Activated CD4-positive, alpha-beta memory T cell treated with anti-CD3 and anti-CD28 coated beads for 36 hours (primary cell): ENCODE measurements at regions not wholly inside any gene's neighbourhood (a gene's known extent, or its start where the extent isn't known, plus 50 kb on each side); places are given as distances from the start of the nearest gene placed in this dataset.

ENCODE experiments used
- CTCF ChIA-PET: fragments of 350-600 bp; sonication (Branson Sonifier 250); formaldehyde crosslinking; loops from one replicate; lab custom pipeline; 2021; ENCODE audit warnings: antibody characterized with exemption, inconsistent platforms; lab: Charles Lee
- POLR2A ChIA-PET: fragments of 350-600 bp; sonication (Branson Sonifier 250); formaldehyde crosslinking; loops from one replicate; lab custom pipeline; 2021; ENCODE audit warnings: antibody characterized with exemption; lab: Charles Lee
- DNase-seq: peaks from one replicate; pipeline ENCODE4 v3.0.0-alpha.2; 2020
- H3K27ac Mint-ChIP-seq: one replicate; pipeline ENCODE4 v1.8.0; 2021; ENCODE audit warnings: mixed read lengths
- H3K27me3 Mint-ChIP-seq: one replicate; pipeline ENCODE4 v1.8.0; 2021; ENCODE audit warnings: mixed read lengths
- H3K36me3 Mint-ChIP-seq: one replicate; pipeline ENCODE4 v1.8.0; 2021; ENCODE audit warnings: mixed read lengths
- H3K4me1 Mint-ChIP-seq: one replicate; pipeline ENCODE4 v1.8.0; 2021; ENCODE audit warnings: low read depth, mixed read lengths
- H3K4me3 Mint-ChIP-seq: one replicate; pipeline ENCODE4 v1.8.0; 2021; ENCODE audit warnings: mild to moderate bottlenecking, mixed read lengths
- H3K9me3 Mint-ChIP-seq: one replicate; pipeline ENCODE4 v1.8.0; 2021; ENCODE audit warnings: mixed read lengths
- intact Hi-C: fragments of 100-400 bp; cut with micrococcal nuclease; formaldehyde crosslinking; loops from one replicate; pipeline ENCODE4 v1.15.1; 2023

DNA sequence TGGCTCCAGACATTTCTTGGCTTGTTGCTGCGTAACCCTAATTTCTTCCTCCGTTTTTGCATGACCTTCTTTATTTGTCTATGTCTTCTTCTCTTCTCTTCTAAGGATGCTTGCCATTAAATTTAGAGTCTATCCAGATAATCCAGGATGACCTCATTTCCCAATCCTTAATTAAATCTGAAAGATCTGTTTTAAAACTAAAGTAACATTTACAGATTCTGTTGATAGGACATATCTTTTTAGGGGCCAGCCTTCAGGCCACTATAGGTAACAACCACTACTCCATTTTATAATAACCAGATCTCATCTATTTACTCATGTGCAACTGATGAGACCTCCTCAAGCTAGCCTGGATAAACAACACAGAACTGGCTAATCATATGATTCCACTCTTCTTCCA, 490.5 kb upstream of the SLC10A2 start:
- Mint-ChIP-seq H3K9me3 (peaks cover 20% of the 10 kb centered on the region), H3K27me3 (no peaks in the 10 kb centered on the region), H3K4me3 (no peak overlapping the region), H3K4me1 (no peaks in the 10 kb centered on the region), H3K36me3 (no peaks in the 10 kb centered on the region), H3K27ac (no peak overlapping the region)
- intact Hi-C loops = no loop called here
- CTCF ChIA-PET = no interaction called here
- DNase-seq = no peak
- POLR2A ChIA-PET = no interaction called here

DNA sequence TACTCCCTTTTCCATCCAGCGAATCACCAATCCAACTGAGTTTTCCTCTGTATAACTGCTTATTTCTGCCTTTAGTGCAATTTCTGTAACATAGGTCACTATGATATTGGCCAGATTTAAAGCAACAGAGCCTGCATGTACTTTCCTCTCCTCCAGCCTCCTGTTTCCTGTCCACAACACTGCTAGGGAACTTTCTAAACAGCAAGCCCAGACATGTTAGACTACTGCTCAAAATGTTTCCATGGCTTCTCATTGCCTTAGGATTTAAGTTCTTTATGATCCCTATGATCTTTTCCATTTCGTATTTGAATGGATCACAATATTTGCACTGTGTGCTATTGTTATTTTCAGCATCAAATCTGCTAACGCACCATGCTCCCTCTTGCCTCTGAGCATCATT, 481.7 kb upstream of the SLC10A2 start:
- intact Hi-C loops = no loop called here
- no peak overlapping the region for H3K4me3 Mint-ChIP-seq
- CTCF ChIA-PET = no interaction called here
- H3K36me3 Mint-ChIP-seq = no peaks in the 10 kb centered on the region
- no peak for DNase-seq
- H3K9me3 Mint-ChIP-seq = peaks cover 25% of the 10 kb centered on the region
- POLR2A ChIA-PET = no interaction called here
- no peaks in the 10 kb centered on the region for H3K4me1 Mint-ChIP-seq
- H3K27ac Mint-ChIP-seq = no peak overlapping the region
- H3K27me3 Mint-ChIP-seq = no peaks in the 10 kb centered on the region

DNA sequence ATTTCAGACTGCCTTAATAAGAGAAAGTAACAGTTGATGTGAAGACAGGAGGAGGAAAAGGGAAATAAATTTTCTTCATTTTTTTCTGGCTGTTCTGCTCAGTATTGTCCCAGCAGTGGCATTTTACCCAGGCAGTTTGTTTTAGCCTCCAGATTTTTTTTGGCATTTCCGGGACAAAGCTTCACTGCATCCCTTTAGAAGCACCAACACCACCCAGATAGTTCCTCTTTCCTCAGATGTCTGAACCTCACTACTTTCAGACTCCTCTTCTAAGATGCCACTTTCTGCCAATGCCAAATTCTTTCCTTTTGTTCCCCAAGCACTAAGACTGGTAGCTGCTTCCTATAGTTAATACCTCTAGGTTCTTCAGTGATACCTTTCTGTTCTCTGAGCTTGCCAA, 480.1 kb upstream of the SLC10A2 start:
- no peak for DNase-seq
- Mint-ChIP-seq H3K27me3 (no peaks in the 10 kb centered on the region), H3K36me3 (no peaks in the 10 kb centered on the region), H3K4me1 (no peaks in the 10 kb centered on the region), H3K27ac (no peak overlapping the region), H3K4me3 (no peak overlapping the region), H3K9me3 (peaks cover 31% of the 10 kb centered on the region)
- intact Hi-C loops = no loop called here
- ChIA-PET CTCF (no interaction called here), POLR2A (no interaction called here)

DNA sequence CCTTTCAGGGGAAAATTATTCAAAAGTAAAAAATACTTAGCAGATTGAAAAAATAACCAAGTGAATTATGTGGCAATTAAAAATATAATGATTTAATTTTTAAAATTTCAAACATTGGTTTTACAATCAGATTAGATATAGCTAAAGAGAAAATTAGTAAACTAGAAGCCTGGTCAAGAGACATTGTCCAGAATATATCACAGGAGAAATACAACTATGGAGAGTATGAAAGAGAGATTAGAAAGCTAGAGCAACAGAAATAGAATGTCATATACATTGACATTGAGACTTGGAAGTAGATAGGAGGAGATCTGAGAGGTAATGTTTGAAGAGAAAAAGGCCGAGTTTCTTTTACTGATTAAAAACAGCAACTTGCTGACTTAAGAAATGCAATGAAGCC, 476.4 kb upstream of the SLC10A2 start:
- Mint-ChIP-seq H3K27ac (no peak overlapping the region), H3K4me3 (no peak overlapping the region), H3K4me1 (no peaks in the 10 kb centered on the region), H3K36me3 (no peaks in the 10 kb centered on the region), H3K9me3 (peaks cover 27% of the 10 kb centered on the region), H3K27me3 (no peaks in the 10 kb centered on the region)
- ChIA-PET POLR2A (no interaction called here), CTCF (no interaction called here)
- DNase-seq = no peak
- intact Hi-C loops = no loop called here

DNA sequence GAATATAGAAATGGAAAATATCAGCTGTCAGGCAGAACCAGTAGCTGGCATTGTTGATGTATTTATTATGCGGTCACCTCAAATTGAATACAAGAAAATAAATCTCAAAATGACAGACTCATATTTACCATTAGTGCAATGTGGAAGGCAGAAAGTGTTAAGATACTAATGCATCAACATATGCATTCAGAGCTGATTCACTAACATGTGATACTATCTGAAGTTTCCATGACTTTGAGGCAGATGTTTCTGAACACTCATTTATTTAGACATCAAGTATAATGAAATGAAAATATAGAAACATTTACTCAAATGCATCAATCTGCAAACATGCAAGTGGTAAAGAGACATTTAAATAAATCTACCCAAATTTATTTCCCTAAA, 474.2 kb upstream of the SLC10A2 start:
- ChIA-PET CTCF (no interaction called here), POLR2A (no interaction called here)
- Mint-ChIP-seq H3K27ac (no peak overlapping the region), H3K36me3 (no peaks in the 10 kb centered on the region), H3K4me1 (no peaks in the 10 kb centered on the region), H3K9me3 (peaks cover 22% of the 10 kb centered on the region), H3K4me3 (no peak overlapping the region), H3K27me3 (no peaks in the 10 kb centered on the region)
- DNase-seq = no peak
- intact Hi-C loops = no loop called here

DNA sequence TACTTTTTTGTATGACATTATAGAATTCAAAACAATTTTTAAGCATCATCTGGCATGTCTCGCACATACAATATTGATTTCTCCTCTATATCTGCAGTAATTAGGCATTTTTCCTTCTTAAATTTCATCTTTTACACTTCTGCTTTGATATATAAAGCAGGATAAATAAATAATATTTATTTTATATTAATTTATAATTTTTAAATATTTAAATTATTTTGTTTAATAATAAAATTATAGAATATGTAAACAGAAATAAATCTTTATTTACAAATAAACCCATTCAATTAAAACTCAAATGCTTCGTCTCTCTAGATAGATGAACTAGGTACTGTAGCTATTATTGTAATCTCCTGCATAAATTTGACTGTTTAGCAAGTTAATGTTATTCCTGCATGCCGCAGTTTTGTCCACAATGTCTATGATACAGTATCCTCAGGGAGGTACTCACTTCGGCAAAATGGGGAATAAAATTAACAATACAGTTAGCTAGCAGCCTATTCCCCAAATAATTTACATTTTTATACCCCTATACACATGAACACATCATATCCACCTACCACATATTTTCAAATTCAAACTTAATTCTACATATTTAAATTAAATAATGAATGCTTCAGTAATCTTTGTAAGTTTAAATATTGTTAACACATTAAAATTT, 473.6 kb upstream of the SLC10A2 start:
- intact Hi-C loops = no loop called here
- H3K27me3 Mint-ChIP-seq = no peaks in the 10 kb centered on the region
- ChIA-PET CTCF (no interaction called here), POLR2A (no interaction called here)
- no peaks in the 10 kb centered on the region for H3K4me1 Mint-ChIP-seq
- no peak overlapping the region for H3K27ac Mint-ChIP-seq
- no peaks in the 10 kb centered on the region for H3K36me3 Mint-ChIP-seq
- DNase-seq = no peak
- H3K9me3 Mint-ChIP-seq = peaks cover 19% of the 10 kb centered on the region
- H3K4me3 Mint-ChIP-seq = no peak overlapping the region

DNA sequence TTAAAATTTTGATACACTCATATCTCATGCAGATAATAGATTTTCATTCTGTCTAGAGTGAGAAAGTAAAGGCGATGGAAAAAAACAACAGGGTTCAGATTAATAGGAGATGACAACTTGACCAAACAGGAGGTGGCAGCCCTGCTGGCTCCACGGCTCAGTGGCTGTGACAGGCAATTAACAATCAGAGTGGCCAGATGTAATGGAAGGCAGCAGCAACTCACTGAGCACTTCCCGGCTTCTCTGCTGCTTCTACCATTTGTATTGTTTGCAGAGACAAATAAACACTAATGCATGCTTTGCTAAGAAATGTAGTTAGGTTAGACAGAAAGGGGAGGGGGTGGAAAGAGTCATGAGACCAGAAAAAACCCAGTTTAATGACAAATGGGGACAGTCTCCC, 473.0 kb upstream of the SLC10A2 start:
- Mint-ChIP-seq H3K4me1 (no peaks in the 10 kb centered on the region), H3K9me3 (peaks cover 15% of the 10 kb centered on the region), H3K4me3 (no peak overlapping the region), H3K27ac (no peak overlapping the region), H3K27me3 (no peaks in the 10 kb centered on the region), H3K36me3 (no peaks in the 10 kb centered on the region)
- ChIA-PET CTCF (no interaction called here), POLR2A (no interaction called here)
- intact Hi-C loops = no loop called here
- DNase-seq = no peak

DNA sequence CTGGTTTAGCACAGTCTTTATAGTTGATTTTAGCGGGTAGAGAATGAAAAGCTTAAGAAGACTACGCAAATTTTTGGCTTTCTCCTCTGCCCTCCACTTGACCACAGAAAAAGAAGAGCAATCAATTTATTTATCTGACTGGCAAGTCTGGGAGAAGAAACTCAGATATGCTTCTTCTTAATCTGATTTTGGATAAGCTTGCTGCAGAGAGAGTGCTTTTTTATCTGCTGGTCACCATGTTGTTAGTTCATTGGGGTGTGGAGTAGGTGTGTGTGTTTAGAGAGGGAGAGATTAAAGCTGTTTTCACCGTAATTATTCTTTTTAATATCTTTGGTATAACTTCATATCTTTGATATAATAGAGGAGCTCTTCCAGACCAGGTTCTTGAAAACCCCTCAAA, 471.4 kb upstream of the SLC10A2 start:
- POLR2A ChIA-PET = no interaction called here
- Mint-ChIP-seq H3K4me3 (no peak overlapping the region), H3K4me1 (no peaks in the 10 kb centered on the region), H3K36me3 (no peaks in the 10 kb centered on the region), H3K27me3 (no peaks in the 10 kb centered on the region), H3K27ac (no peak overlapping the region), H3K9me3 (peaks cover 7% of the 10 kb centered on the region)
- CTCF ChIA-PET = no interaction called here
- intact Hi-C loops = no loop called here
- no peak for DNase-seq

DNA sequence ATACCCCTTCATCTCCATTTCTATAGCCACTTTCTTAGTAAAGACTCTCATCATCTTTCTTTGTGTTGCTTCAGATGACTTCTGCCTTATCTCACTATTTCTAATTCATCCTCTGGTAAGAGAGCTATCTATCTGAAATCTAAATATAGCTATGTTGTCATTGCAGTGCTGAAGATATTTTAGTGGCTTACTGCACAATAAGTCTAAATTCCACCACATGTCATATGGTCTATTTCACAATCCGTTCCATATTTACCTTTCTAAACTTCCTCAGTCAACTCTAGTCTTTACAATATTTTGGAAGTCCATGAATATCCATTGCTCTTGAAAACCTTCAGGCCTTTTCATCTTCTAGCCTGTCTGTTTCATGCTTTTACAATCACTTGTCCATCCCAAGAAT, 465.1 kb upstream of the SLC10A2 start:
- H3K4me3 Mint-ChIP-seq = no peak overlapping the region
- H3K27me3 Mint-ChIP-seq = no peaks in the 10 kb centered on the region
- intact Hi-C loops = no loop called here
- DNase-seq = no peak
- no peak overlapping the region for H3K27ac Mint-ChIP-seq
- ChIA-PET CTCF (no interaction called here), POLR2A (no interaction called here)
- H3K9me3 Mint-ChIP-seq = no peaks in the 10 kb centered on the region
- no peaks in the 10 kb centered on the region for H3K4me1 Mint-ChIP-seq
- H3K36me3 Mint-ChIP-seq = no peaks in the 10 kb centered on the region

DNA sequence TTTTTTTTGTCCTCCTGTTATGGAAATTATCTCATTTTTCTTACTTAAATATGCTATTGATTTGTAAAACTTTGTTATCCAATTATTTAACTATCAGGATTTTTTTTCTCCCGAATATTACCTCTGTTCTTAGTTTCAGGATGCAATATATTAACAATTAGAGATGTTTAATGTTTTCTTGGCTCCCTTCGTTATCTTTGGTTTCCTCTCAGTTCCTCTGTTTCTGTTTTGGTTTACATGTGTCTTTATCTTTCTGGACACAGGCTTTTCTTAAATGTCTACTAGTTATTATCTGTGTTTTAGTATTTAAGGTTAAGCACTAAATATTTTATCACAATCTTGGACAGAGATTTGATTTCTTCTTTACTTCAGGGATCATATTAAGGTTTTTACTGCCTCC, 462.2 kb upstream of the SLC10A2 start:
- no peaks in the 10 kb centered on the region for H3K36me3 Mint-ChIP-seq
- no peaks in the 10 kb centered on the region for H3K9me3 Mint-ChIP-seq
- H3K27ac Mint-ChIP-seq = no peak overlapping the region
- intact Hi-C loops = no loop called here
- H3K4me1 Mint-ChIP-seq = no peaks in the 10 kb centered on the region
- no peak for DNase-seq
- ChIA-PET CTCF (no interaction called here), POLR2A (no interaction called here)
- no peaks in the 10 kb centered on the region for H3K27me3 Mint-ChIP-seq
- H3K4me3 Mint-ChIP-seq = no peak overlapping the region

DNA sequence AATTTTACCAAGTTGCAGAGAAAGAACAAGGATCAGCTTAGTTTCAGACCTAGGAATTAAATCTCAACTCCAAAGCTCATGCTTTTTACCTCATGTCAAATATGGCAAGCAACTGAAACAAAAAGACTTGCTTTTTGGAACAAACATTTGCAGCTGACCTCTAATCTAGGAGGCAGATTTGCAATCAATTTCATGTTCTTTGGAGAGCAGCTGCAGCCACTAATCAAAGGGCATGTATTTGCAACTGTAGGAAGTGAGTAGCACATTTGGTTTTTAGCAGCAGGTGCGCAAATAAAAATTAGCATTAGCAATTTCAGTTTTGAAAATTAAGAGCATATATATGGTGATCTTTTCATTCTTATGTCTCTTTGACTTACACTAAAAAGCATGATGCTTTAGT, 459.3 kb upstream of the SLC10A2 start:
- ChIA-PET POLR2A (no interaction called here), CTCF (no interaction called here)
- no peaks in the 10 kb centered on the region for H3K36me3 Mint-ChIP-seq
- no peaks in the 10 kb centered on the region for H3K4me1 Mint-ChIP-seq
- H3K9me3 Mint-ChIP-seq = peaks cover 2% of the 10 kb centered on the region
- DNase-seq = no peak
- H3K4me3 Mint-ChIP-seq = no peak overlapping the region
- H3K27me3 Mint-ChIP-seq = no peaks in the 10 kb centered on the region
- H3K27ac Mint-ChIP-seq = no peak overlapping the region
- intact Hi-C loops = no loop called here

DNA sequence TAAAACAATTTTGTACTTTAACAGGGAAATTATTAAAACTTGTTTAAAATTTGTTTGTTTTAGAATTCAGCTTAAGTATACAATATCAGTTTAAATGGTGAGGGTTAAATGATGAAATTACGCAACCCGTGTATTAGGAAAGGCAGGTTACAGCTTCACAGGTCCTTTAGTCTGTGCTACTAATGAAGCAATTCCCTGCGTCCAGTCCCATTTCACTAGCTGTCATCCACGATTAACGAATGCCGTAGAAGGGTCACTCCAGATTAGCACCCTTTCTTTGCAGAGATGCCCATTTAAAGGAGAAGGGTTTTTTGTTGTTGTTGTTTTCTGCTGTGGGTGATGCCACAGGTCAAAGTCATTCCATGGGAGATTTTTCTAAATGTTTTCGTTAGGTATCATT, 457.6 kb upstream of the SLC10A2 start:
- H3K9me3 Mint-ChIP-seq = peaks cover 2% of the 10 kb centered on the region
- H3K4me1 Mint-ChIP-seq = no peaks in the 10 kb centered on the region
- no peaks in the 10 kb centered on the region for H3K36me3 Mint-ChIP-seq
- DNase-seq = no peak
- ChIA-PET CTCF (no interaction called here), POLR2A (no interaction called here)
- H3K27me3 Mint-ChIP-seq = no peaks in the 10 kb centered on the region
- H3K4me3 Mint-ChIP-seq = no peak overlapping the region
- intact Hi-C loops = no loop called here
- no peak overlapping the region for H3K27ac Mint-ChIP-seq

DNA sequence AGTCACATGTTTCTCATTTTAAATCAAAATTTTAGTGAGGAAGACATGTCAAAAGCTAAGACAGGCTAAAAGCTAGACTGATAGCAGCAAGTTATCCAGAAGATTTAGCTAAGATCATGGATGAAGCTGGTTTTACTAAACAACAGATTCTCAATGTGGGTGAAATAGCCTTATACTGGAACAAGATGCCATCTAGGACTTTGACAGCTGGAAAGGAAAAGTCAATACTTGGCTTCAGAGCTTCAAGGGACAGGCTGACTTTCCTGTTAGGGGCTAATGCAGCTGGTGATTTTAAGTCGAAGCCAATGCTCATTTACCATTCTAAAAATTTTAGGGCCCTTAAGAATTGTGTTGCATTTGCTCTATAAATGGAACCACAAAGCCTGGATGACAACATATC, 455.3 kb upstream of the SLC10A2 start:
- intact Hi-C loops = no loop called here
- POLR2A ChIA-PET = no interaction called here
- no peaks in the 10 kb centered on the region for H3K36me3 Mint-ChIP-seq
- DNase-seq = no peak
- peaks cover 2% of the 10 kb centered on the region for H3K9me3 Mint-ChIP-seq
- CTCF ChIA-PET = no interaction called here
- H3K4me3 Mint-ChIP-seq = no peak overlapping the region
- H3K4me1 Mint-ChIP-seq = no peaks in the 10 kb centered on the region
- H3K27me3 Mint-ChIP-seq = no peaks in the 10 kb centered on the region
- no peak overlapping the region for H3K27ac Mint-ChIP-seq

DNA sequence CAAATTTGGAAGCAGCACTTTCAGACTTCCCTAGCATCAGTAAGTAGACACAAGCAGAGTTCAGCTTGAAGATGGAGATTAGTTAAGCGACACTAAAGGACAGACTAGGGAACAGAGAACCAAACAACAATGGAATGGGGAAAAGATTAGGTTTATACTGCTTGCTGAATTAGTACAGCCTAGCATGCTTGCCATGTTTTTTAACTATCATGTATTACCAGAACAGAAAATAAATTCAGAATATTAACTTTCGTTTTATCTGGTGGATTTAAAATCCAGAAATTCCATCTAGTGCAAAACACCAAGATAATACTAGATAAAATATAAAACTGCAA, 451.5 kb upstream of the SLC10A2 start:
- Mint-ChIP-seq H3K27me3 (no peaks in the 10 kb centered on the region), H3K4me1 (no peaks in the 10 kb centered on the region), H3K27ac (no peak overlapping the region), H3K36me3 (no peaks in the 10 kb centered on the region), H3K9me3 (no peaks in the 10 kb centered on the region), H3K4me3 (no peak overlapping the region)
- ChIA-PET CTCF (no interaction called here), POLR2A (no interaction called here)
- intact Hi-C loops = no loop called here
- DNase-seq = no peak
